Esophagus mucosa (tissue), 1 donor: ENCODE measurements at regions not wholly inside any gene's neighbourhood (a gene's known extent, or its start where the extent isn't known, plus 50 kb on each side); places are given as distances from the start of the nearest gene placed in this dataset.
"Not testable (repeated sequence)": the region's sequence is repeated elsewhere in the genome, so short reads cannot be mapped to it uniquely, and the experiment has no call there.

Experiments
- ATAC-seq: fragments of 200-7000 bp; cut with Tn5 transposase; one replicate; pipeline ENCODE4 v1.9.1; 2020
- donor health status: DM: yes; HTN: yes; CAD: no.

- no peak for ATAC-seq
Observed at GRCh38 chr13:80030491-80030890, 310.4 kb downstream of the SPRY2 start.

- ATAC-seq: no peak
Observed at GRCh38 chr13:80029170-80029569, 311.8 kb downstream of the SPRY2 start.

GRCh38 chr13:80022146-80022545 lies 318.8 kb downstream of the SPRY2 start:
- no peak for ATAC-seq

- ATAC-seq: no peak
Observed at GRCh38 chr13:80012251-80012650, 328.7 kb downstream of the SPRY2 start.

GRCh38 chr13:80011448-80012212 lies 329.3 kb downstream of the SPRY2 start:
- no peak for ATAC-seq

- ATAC-seq: no peak
Observed at GRCh38 chr13:80010846-80011245, 330.1 kb downstream of the SPRY2 start.

GRCh38 chr13:80010286-80010831 lies 330.6 kb downstream of the SPRY2 start:
- no peak for ATAC-seq

GRCh38 chr13:80009760-80010159 lies 331.2 kb downstream of the SPRY2 start:
- no peak for ATAC-seq

- ATAC-seq: no peak
Observed at GRCh38 chr13:80006940-80007339, 334.0 kb downstream of the SPRY2 start.

GRCh38 chr13:80001510-80001842 lies 339.4 kb downstream of the SPRY2 start:
- ATAC-seq: no peak

GRCh38 chr13:80000684-80001509 lies 340.0 kb downstream of the SPRY2 start:
- ATAC-seq: no peak

- no peak for ATAC-seq
Observed at GRCh38 chr13:79999601-80000000, 341.3 kb downstream of the SPRY2 start.

GRCh38 chr13:79998381-79998880 lies 342.5 kb downstream of the SPRY2 start:
- ATAC-seq: no peak

- no peak for ATAC-seq
Observed at GRCh38 chr13:79997244-79997643, 343.7 kb downstream of the SPRY2 start.

- ATAC-seq: peak; percentile 99
Observed at GRCh38 chr13:79995334-79995733, 345.6 kb downstream of the SPRY2 start.

- ATAC-seq: no peak
Observed at GRCh38 chr13:79992111-79992510, 348.8 kb downstream of the SPRY2 start.

GRCh38 chr13:79990048-79990447 lies 350.9 kb downstream of the SPRY2 start:
- no peak for ATAC-seq

- no peak for ATAC-seq
Observed at GRCh38 chr13:79989217-79989661, 351.7 kb downstream of the SPRY2 start.

- ATAC-seq: no peak
Observed at GRCh38 chr13:79988573-79988972, 352.4 kb downstream of the SPRY2 start.

- no peak for ATAC-seq
Observed at GRCh38 chr13:79987761-79988160, 353.2 kb downstream of the SPRY2 start.

- peak; percentile 88 for ATAC-seq
Observed at GRCh38 chr13:79987323-79987722, 353.6 kb downstream of the SPRY2 start.

- ATAC-seq: peak; percentile 63
Observed at GRCh38 chr13:79986890-79987289, 354.0 kb downstream of the SPRY2 start.

GRCh38 chr13:79974935-79975650 lies 365.8 kb downstream of the SPRY2 start:
- not testable (repeated sequence) for ATAC-seq
